ENCODE measurements at regions not wholly inside any gene's neighbourhood (a gene's known extent, or its start where the extent isn't known, plus 50 kb on each side); places are given as distances from the start of the nearest gene placed in this dataset.

DNA sequence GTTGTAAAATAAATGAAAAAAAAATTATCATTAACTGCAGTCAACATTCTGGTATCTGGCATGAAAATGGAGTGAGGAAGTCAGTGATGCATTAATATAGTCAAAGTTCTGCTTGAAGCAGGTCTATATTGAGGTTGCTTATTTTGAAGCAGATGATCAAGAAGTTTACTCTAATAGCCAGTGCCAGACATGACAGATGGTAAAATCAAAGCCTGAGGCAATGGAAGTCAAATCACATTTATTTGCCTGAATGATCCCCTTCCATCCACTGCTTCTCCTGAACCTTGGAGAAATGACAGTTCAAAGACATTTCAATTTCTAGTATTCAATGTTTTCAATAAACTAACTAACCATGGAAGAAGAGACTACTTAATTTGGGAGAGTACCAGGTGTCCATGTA lies 430.0 kb downstream of the FAM181B start:
- no peak for TF ChIP-seq SP1 (IDR thresholded peaks at IDR 0.05)
- no peak for TF ChIP-seq YY1 (IDR thresholded peaks at IDR 0.05)
- TF ChIP-seq, protein P1, sequence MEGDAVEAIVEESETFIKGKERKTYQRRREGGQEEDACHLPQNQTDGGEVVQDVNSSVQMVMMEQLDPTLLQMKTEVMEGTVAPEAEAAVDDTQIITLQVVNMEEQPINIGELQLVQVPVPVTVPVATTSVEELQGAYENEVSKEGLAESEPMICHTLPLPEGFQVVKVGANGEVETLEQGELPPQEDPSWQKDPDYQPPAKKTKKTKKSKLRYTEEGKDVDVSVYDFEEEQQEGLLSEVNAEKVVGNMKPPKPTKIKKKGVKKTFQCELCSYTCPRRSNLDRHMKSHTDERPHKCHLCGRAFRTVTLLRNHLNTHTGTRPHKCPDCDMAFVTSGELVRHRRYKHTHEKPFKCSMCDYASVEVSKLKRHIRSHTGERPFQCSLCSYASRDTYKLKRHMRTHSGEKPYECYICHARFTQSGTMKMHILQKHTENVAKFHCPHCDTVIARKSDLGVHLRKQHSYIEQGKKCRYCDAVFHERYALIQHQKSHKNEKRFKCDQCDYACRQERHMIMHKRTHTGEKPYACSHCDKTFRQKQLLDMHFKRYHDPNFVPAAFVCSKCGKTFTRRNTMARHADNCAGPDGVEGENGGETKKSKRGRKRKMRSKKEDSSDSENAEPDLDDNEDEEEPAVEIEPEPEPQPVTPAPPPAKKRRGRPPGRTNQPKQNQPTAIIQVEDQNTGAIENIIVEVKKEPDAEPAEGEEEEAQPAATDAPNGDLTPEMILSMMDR (IDR thresholded peaks at IDR 0.05; ENCODE audit: low read depth, low read length, missing input control) = no peak
- TF ChIP-seq, protein P2, sequence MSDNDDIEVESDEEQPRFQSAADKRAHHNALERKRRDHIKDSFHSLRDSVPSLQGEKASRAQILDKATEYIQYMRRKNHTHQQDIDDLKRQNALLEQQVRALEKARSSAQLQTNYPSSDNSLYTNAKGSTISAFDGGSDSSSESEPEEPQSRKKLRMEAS (IDR thresholded peaks at IDR 0.05) = no peak
- TF ChIP-seq, protein P3, sequence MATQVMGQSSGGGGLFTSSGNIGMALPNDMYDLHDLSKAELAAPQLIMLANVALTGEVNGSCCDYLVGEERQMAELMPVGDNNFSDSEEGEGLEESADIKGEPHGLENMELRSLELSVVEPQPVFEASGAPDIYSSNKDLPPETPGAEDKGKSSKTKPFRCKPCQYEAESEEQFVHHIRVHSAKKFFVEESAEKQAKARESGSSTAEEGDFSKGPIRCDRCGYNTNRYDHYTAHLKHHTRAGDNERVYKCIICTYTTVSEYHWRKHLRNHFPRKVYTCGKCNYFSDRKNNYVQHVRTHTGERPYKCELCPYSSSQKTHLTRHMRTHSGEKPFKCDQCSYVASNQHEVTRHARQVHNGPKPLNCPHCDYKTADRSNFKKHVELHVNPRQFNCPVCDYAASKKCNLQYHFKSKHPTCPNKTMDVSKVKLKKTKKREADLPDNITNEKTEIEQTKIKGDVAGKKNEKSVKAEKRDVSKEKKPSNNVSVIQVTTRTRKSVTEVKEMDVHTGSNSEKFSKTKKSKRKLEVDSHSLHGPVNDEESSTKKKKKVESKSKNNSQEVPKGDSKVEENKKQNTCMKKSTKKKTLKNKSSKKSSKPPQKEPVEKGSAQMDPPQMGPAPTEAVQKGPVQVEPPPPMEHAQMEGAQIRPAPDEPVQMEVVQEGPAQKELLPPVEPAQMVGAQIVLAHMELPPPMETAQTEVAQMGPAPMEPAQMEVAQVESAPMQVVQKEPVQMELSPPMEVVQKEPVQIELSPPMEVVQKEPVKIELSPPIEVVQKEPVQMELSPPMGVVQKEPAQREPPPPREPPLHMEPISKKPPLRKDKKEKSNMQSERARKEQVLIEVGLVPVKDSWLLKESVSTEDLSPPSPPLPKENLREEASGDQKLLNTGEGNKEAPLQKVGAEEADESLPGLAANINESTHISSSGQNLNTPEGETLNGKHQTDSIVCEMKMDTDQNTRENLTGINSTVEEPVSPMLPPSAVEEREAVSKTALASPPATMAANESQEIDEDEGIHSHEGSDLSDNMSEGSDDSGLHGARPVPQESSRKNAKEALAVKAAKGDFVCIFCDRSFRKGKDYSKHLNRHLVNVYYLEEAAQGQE (IDR thresholded peaks at IDR 0.05) = no peak
- TF ChIP-seq HNF4A (conservative IDR thresholded peaks at IDR 0.05) = no peak
- TF ChIP-seq GABPA (IDR thresholded peaks at IDR 0.05 in 1 of 2, conservative IDR thresholded peaks at IDR 0.05 in 1 of 2) = no peak

All from liver (tissue), 3 donors.